Tibial nerve (tissue), 4 donors: ENCODE measurements at regions not wholly inside any gene's neighbourhood (a gene's known extent, or its start where the extent isn't known, plus 50 kb on each side); places are given as distances from the start of the nearest gene placed in this dataset.

Source experiments
- DNase-seq, 2 donors: peaks; one replicate each; pipeline ENCODE4 v3.0.0-alpha.2; 2019; ENCODE audit warnings: low spot score in 2 of 2
- H3K27ac ChIP-seq, 4 donors: fragments of 200-600 bp; sonication (generic) in 3 of 4; one replicate each; pipeline ENCODE4 v1.5.1; 2017 to 2019; ENCODE audit warnings: mild to moderate bottlenecking in 1 of 4
- H3K27me3 ChIP-seq, 2 donors: fragments of 200-600 bp; sonication (generic) in 1 of 2; one replicate each; pipeline versions ENCODE4 v1.5.1 to v1.6.0; 2017 to 2019
- H3K36me3 ChIP-seq, 3 donors: fragments of 200-600 bp; sonication (generic); one replicate each; pipeline ENCODE4 v1.5.1; 2018 to 2019
- H3K4me1 ChIP-seq, 4 donors: fragments of 200-600 bp; sonication (generic) in 3 of 4; one replicate each; pipeline ENCODE4 v1.5.1; 2017 to 2019
- H3K4me3 ChIP-seq, 4 donors: fragments of 200-600 bp; sonication (generic) in 3 of 4; one replicate each; pipeline ENCODE4 v1.5.1; 2017 to 2019; ENCODE audit warnings: mild to moderate bottlenecking in 1 of 4, moderate library complexity in 1 of 4
- H3K9me3 ChIP-seq, 4 donors: fragments of 200-600 bp; sonication (generic) in 3 of 4; one replicate each; pipeline ENCODE4 v1.5.1; 2017 to 2019
- CTCF ChIP-seq, 5 experiments: fragments of 200-600 bp in 3 of 5; fragments of 450-650 bp in 2 of 5; sonication (generic) in 3 of 5; IDR thresholded peaks; one replicate each; pipeline ENCODE4 v1.5.1; 2016 to 2019; ENCODE audit warnings: antibody characterized with exemption in 5 of 5, mild to moderate bottlenecking in 3 of 5, moderate library complexity in 2 of 5
- EP300 ChIP-seq, 2 donors: sonication (generic); formaldehyde crosslinking; IDR thresholded peaks; one replicate each; pipeline ENCODE4 v1.6.1; 2017; ENCODE audit warnings: antibody characterized with exemption in 2 of 2, mild to moderate bottlenecking in 1 of 2
- POLR2A ChIP-seq, 2 donors: fragments of 450-650 bp; IDR thresholded peaks; one replicate each; pipeline ENCODE4 v1.6.1; 2017; ENCODE audit warnings: antibody characterized with exemption in 2 of 2, mild to moderate bottlenecking in 2 of 2, moderate library complexity in 2 of 2
- WGBS, 2 donors: methylation state at CpG; one replicate each; pipeline ENCODE4 v1.1.5; 2018; 5-methylcytosine and 5-hydroxymethylcytosine counted together

GRCh38 chr5:138657360-138657759 lies 82.2 kb upstream of the HSPA9 start:
- WGBS, 2 donors, result 64 to 76% methylated on average over 4 of the region's 4 CpGs
- Histone ChIP-seq H3K36me3 (no peaks in the 10 kb centered on the region), H3K27ac (peak overlapping the region in 2 of 4 donors; percentile 76 to 80), H3K4me1 (peaks cover 0 to 46% (median 12%) of the 10 kb centered on the region in 4 donors), H3K4me3 (no peak overlapping the region), H3K27me3 (no peaks in the 10 kb centered on the region), H3K9me3 (no peaks in the 10 kb centered on the region)
- TF ChIP-seq EP300 (IDR thresholded peaks at IDR 0.05), result no peak
- no peak for TF ChIP-seq CTCF (IDR thresholded peaks at IDR 0.05)
- TF ChIP-seq POLR2A (IDR thresholded peaks at IDR 0.05), result no peak
- DNase-seq, result no peak

GRCh38 chr5:138656916-138657315 lies 81.7 kb upstream of the HSPA9 start:
- Histone ChIP-seq H3K9me3 (no peaks in the 10 kb centered on the region), H3K36me3 (no peaks in the 10 kb centered on the region), H3K27ac (peak overlapping the region in 3 of 4 donors; percentile 1 to 80 (median 76)), H3K4me3 (no peak overlapping the region), H3K4me1 (peaks cover 0 to 42% (median 12%) of the 10 kb centered on the region in 4 donors), H3K27me3 (no peaks in the 10 kb centered on the region)
- DNase-seq, result no peak
- 57 to 88% methylated on average over 4 of the region's 4 CpGs for WGBS, 2 donors
- TF ChIP-seq CTCF (IDR thresholded peaks at IDR 0.05) (no peak), EP300 (IDR thresholded peaks at IDR 0.05) (no peak), POLR2A (IDR thresholded peaks at IDR 0.05) (no peak)

- Histone ChIP-seq H3K36me3 (no peaks in the 10 kb centered on the region), H3K9me3 (no peaks in the 10 kb centered on the region), H3K4me3 (no peak overlapping the region), H3K27me3 (no peaks in the 10 kb centered on the region), H3K27ac (peak overlapping the region in 2 of 4 donors; percentile 76 to 80), H3K4me1 (peaks cover 0 to 38% (median 12%) of the 10 kb centered on the region in 4 donors)
- DNase-seq, result peak; percentile 28 to 38
- 42 to 63% methylated on average over 6 of the region's 6 CpGs for WGBS, 2 donors
- TF ChIP-seq CTCF (IDR thresholded peaks at IDR 0.05), result no peak
- TF ChIP-seq EP300 (IDR thresholded peaks at IDR 0.05), result peak; percentile 48 to 65
These were observed 80.5 kb upstream of the HSPA9 start for GRCh38 chr5:138655530-138656190.

GRCh38 chr5:138654281-138654867 lies 79.2 kb upstream of the HSPA9 start:
- Histone ChIP-seq H3K27me3 (no peaks in the 10 kb centered on the region), H3K4me1 (peaks cover 0 to 40% (median 12%) of the 10 kb centered on the region in 4 donors), H3K36me3 (no peaks in the 10 kb centered on the region), H3K27ac (peak overlapping the region in 2 of 4 donors; percentile 76 to 80), H3K4me3 (no peak overlapping the region), H3K9me3 (no peaks in the 10 kb centered on the region)
- DNase-seq, result no peak
- 36 to 37% methylated on average over 8 of the region's 8 CpGs for WGBS, 2 donors
- TF ChIP-seq POLR2A (IDR thresholded peaks at IDR 0.05), result no peak
- no peak for TF ChIP-seq EP300 (IDR thresholded peaks at IDR 0.05)
- TF ChIP-seq CTCF (IDR thresholded peaks at IDR 0.05), result no peak

- Histone ChIP-seq H3K27ac (peak overlapping the region in 2 of 4 donors; percentile 76 to 80), H3K9me3 (no peaks in the 10 kb centered on the region), H3K27me3 (no peaks in the 10 kb centered on the region), H3K36me3 (no peaks in the 10 kb centered on the region), H3K4me3 (no peak overlapping the region), H3K4me1 (peaks cover 0 to 40% (median 12%) of the 10 kb centered on the region in 4 donors)
- 58 to 69% methylated on average over 4 of the region's 4 CpGs for WGBS, 2 donors
- no peak for DNase-seq
- TF ChIP-seq EP300 (IDR thresholded peaks at IDR 0.05) (no peak), CTCF (IDR thresholded peaks at IDR 0.05) (peak in 2 of 5 experiments; percentile 13 to 24)
These were observed 78.3 kb upstream of the HSPA9 start for GRCh38 chr5:138653502-138653901.
